ENCODE measurements at regions not wholly inside any gene's neighbourhood (a gene's known extent, or its start where the extent isn't known, plus 50 kb on each side); places are given as distances from the start of the nearest gene placed in this dataset.

- in situ Hi-C loops (cut with MboI; ENCODE audit: low pct_unique_long_range_greater_than_20kb, low sequenced_read_pairs, unreplicated experiment), result no loop called here
- no peak for TF ChIP-seq CTCF (IDR thresholded peaks at IDR 0.05; ENCODE audit: extremely low read depth, insufficient read depth, missing control alignments)
- no peak for DNase-seq (ENCODE audit: low spot score)
These were observed 55.0 kb upstream of the IL33 start for GRCh38 chr9:6160579-6160978.

- no peak for DNase-seq (ENCODE audit: low spot score)
- in situ Hi-C loops (cut with MboI; ENCODE audit: low pct_unique_long_range_greater_than_20kb, low sequenced_read_pairs, unreplicated experiment), result no loop called here
- no peak for TF ChIP-seq CTCF (IDR thresholded peaks at IDR 0.05; ENCODE audit: extremely low read depth, insufficient read depth, missing control alignments)
These were observed 62.2 kb upstream of the IL33 start for GRCh38 chr9:6153425-6153824.

GRCh38 chr9:6152788-6153187 lies 62.8 kb upstream of the IL33 start:
- in situ Hi-C loops (cut with MboI; ENCODE audit: low pct_unique_long_range_greater_than_20kb, low sequenced_read_pairs, unreplicated experiment), result no loop called here
- no peak for DNase-seq (ENCODE audit: low spot score)
- no peak for TF ChIP-seq CTCF (IDR thresholded peaks at IDR 0.05; ENCODE audit: extremely low read depth, insufficient read depth, missing control alignments)

GRCh38 chr9:6150483-6150882 lies 65.1 kb upstream of the IL33 start:
- TF ChIP-seq CTCF (IDR thresholded peaks at IDR 0.05; ENCODE audit: extremely low read depth, insufficient read depth, missing control alignments), result no peak
- no peak for DNase-seq (ENCODE audit: low spot score)
- in situ Hi-C loops (cut with MboI; ENCODE audit: low pct_unique_long_range_greater_than_20kb, low sequenced_read_pairs, unreplicated experiment), result no loop called here

- TF ChIP-seq CTCF (IDR thresholded peaks at IDR 0.05; ENCODE audit: extremely low read depth, insufficient read depth, missing control alignments), result no peak
- DNase-seq (ENCODE audit: low spot score), result no peak
- in situ Hi-C loops (cut with MboI; ENCODE audit: low pct_unique_long_range_greater_than_20kb, low sequenced_read_pairs, unreplicated experiment), result no loop called here
These were observed 66.3 kb upstream of the IL33 start for GRCh38 chr9:6149315-6149714.

- DNase-seq (ENCODE audit: low spot score), result no peak
- no peak for TF ChIP-seq CTCF (IDR thresholded peaks at IDR 0.05; ENCODE audit: extremely low read depth, insufficient read depth, missing control alignments)
- in situ Hi-C loops (cut with MboI; ENCODE audit: low pct_unique_long_range_greater_than_20kb, low sequenced_read_pairs, unreplicated experiment), result no loop called here
These were observed 67.8 kb upstream of the IL33 start for GRCh38 chr9:6147846-6148245.

- no peak for DNase-seq (ENCODE audit: low spot score)
- in situ Hi-C loops (cut with MboI; ENCODE audit: low pct_unique_long_range_greater_than_20kb, low sequenced_read_pairs, unreplicated experiment), result no loop called here
- TF ChIP-seq CTCF (IDR thresholded peaks at IDR 0.05; ENCODE audit: extremely low read depth, insufficient read depth, missing control alignments), result no peak
These were observed 70.7 kb upstream of the IL33 start for GRCh38 chr9:6144947-6145346.
